Body of pancreas (tissue), 4 donors: ENCODE measurements at regions not wholly inside any gene's neighbourhood (a gene's known extent, or its start where the extent isn't known, plus 50 kb on each side); places are given as distances from the start of the nearest gene placed in this dataset.
"Not testable (repeated sequence)": the region's sequence is repeated elsewhere in the genome, so short reads cannot be mapped to it uniquely, and the experiment has no call there.

Experiments used
- ATAC-seq: fragments of 150-250 bp; one replicate; pipeline ENCODE4 v1.9.1; 2016
- DNase-seq, 4 donors: peaks; one replicate each; pipeline ENCODE4 v3.0.0-alpha.2; 2019
- H3K27ac ChIP-seq, 4 donors: fragments of 200-600 bp; sonication (generic); 1 replicate in 3 of 4; 2 replicates in 1 of 4; pipeline versions ENCODE4 v1.5.1 to v1.6.1; 2016 to 2019; ENCODE audit warnings: mild to moderate bottlenecking in 1 of 4, mixed read lengths in 1 of 4, moderate library complexity in 1 of 4
- H3K27me3 ChIP-seq, 2 donors: fragments of 200-600 bp; sonication (generic); one replicate each; pipeline ENCODE4 v1.6.0; 2016; ENCODE audit warnings: mild to moderate bottlenecking in 1 of 2
- H3K36me3 ChIP-seq, 2 donors: fragments of 200-600 bp; sonication (generic); replicated peaks in 1 of 2; 2 replicates each; pipeline ENCODE4 v1.5.1; 2016; ENCODE audit warnings: low read depth in 2 of 2; ENCODE audit not compliant: insufficient read depth in 1 of 2
- H3K4me1 ChIP-seq: fragments of 200-600 bp; sonication (generic); one replicate; pipeline ENCODE4 v1.6.0; 2016
- H3K4me3 ChIP-seq, 2 donors: fragments of 200-600 bp; sonication (generic); 1 replicate in 1 of 2; 2 replicates in 1 of 2; pipeline ENCODE4 v1.5.1; 2016 to 2019
- H3K9me3 ChIP-seq, 3 donors: fragments of 200-600 bp; sonication (generic); 1 replicate in 2 of 3; 2 replicates in 1 of 3; pipeline ENCODE4 v1.5.1; 2016
- CTCF ChIP-seq, 7 experiments: fragments of 450-650 bp in 4 of 7; fragments of 200-600 bp in 3 of 7; sonication (generic) in 3 of 7; IDR thresholded peaks; one replicate each; pipeline ENCODE4 v1.5.1; 2016 to 2019; ENCODE audit warnings: antibody characterized with exemption in 7 of 7
- POLR2A ChIP-seq, 3 donors: fragments of 450-650 bp; IDR thresholded peaks; one replicate each; pipeline ENCODE4 v1.6.1; 2016; ENCODE audit warnings: antibody characterized with exemption in 3 of 3, mild to moderate bottlenecking in 2 of 3
- WGBS, 2 donors: methylation state at CpG; one replicate each; pipeline ENCODE4 v1.1.5; 2017; 5-methylcytosine and 5-hydroxymethylcytosine counted together
- intact Hi-C: fragments of 100-400 bp; cut with DNase I; formaldehyde crosslinking; loops from one replicate; pipeline ENCODE4 v1.15.1; 2023

GRCh38 chr2:7758073-7758759, 841.0 kb downstream of the RNF144A start:
- 89 to 95% methylated on average over 3 of the region's 3 CpGs for WGBS, 2 donors
- no peak overlapping the region for H3K4me3 ChIP-seq
- no peaks in the 10 kb centered on the region for H3K4me1 ChIP-seq
- no peak overlapping the region for H3K27ac ChIP-seq
- no peaks in the 10 kb centered on the region for H3K27me3 ChIP-seq
- no peaks in the 10 kb centered on the region for H3K36me3 ChIP-seq
- ATAC-seq (no peak), DNase-seq (no peak)
- intact Hi-C loops, result no loop called here
- H3K9me3 ChIP-seq, result peaks cover 0 to 13% (median 0%) of the 10 kb centered on the region in 3 donors
- TF ChIP-seq CTCF (IDR thresholded peaks at IDR 0.05), result no peak
- no peak for TF ChIP-seq POLR2A (IDR thresholded peaks at IDR 0.05)

GRCh38 chr2:7759898-7760297, 842.7 kb downstream of the RNF144A start:
- DNase-seq, result no peak
- H3K27ac ChIP-seq, result no peak overlapping the region
- no peaks in the 10 kb centered on the region for H3K4me1 ChIP-seq
- TF ChIP-seq CTCF (IDR thresholded peaks at IDR 0.05) (no peak), POLR2A (IDR thresholded peaks at IDR 0.05) (no peak)
- no peak for ATAC-seq
- intact Hi-C loops, result no loop called here
- H3K36me3 ChIP-seq, result no peaks in the 10 kb centered on the region
- 86 to 88% methylated on average over 3 of the region's 3 CpGs for WGBS, 2 donors
- H3K4me3 ChIP-seq, result no peak overlapping the region
- H3K9me3 ChIP-seq, result peaks cover 0 to 13% (median 0%) of the 10 kb centered on the region in 3 donors
- no peaks in the 10 kb centered on the region for H3K27me3 ChIP-seq

GRCh38 chr2:7763418-7763817, 846.2 kb downstream of the RNF144A start:
- H3K36me3 ChIP-seq, H3K4me3 ChIP-seq, intact Hi-C loops, H3K27me3 ChIP-seq, DNase-seq, H3K27ac ChIP-seq, ATAC-seq, H3K4me1 ChIP-seq: not testable (repeated sequence)
- 95 to 100% methylated on average over 1 to 3 of the region's 3 CpGs for WGBS, 2 donors
- peaks cover 0 to 13% (median 0%) of the 10 kb centered on the region in 3 donors for H3K9me3 ChIP-seq

- no peak overlapping the region for H3K27ac ChIP-seq
- no peak overlapping the region for H3K4me3 ChIP-seq
- ATAC-seq (no peak), DNase-seq (no peak)
- no peaks in the 10 kb centered on the region for H3K36me3 ChIP-seq
- WGBS, 2 donors, result 68 to 82% methylated on average over 1 of the region's 1 CpG
- H3K9me3 ChIP-seq, result peaks cover 0 to 13% (median 0%) of the 10 kb centered on the region in 3 donors
- TF ChIP-seq POLR2A (IDR thresholded peaks at IDR 0.05) (no peak), CTCF (IDR thresholded peaks at IDR 0.05) (no peak)
- H3K27me3 ChIP-seq, result no peaks in the 10 kb centered on the region
- intact Hi-C loops, result no loop called here
- no peaks in the 10 kb centered on the region for H3K4me1 ChIP-seq
These were observed 848.0 kb downstream of the RNF144A start for GRCh38 chr2:7765236-7765635.

GRCh38 chr2:7766088-7766722, 849.0 kb downstream of the RNF144A start:
- H3K9me3 ChIP-seq, result peaks cover 0 to 13% (median 0%) of the 10 kb centered on the region in 3 donors
- no peaks in the 10 kb centered on the region for H3K36me3 ChIP-seq
- 85 to 87% methylated on average over 8 of the region's 8 CpGs for WGBS, 2 donors
- intact Hi-C loops, result no loop called here
- H3K27ac ChIP-seq, result no peak overlapping the region
- TF ChIP-seq POLR2A (IDR thresholded peaks at IDR 0.05) (no peak), CTCF (IDR thresholded peaks at IDR 0.05) (no peak)
- no peaks in the 10 kb centered on the region for H3K27me3 ChIP-seq
- no peaks in the 10 kb centered on the region for H3K4me1 ChIP-seq
- no peak for ATAC-seq
- no peak overlapping the region for H3K4me3 ChIP-seq
- DNase-seq, result no peak
